PC-3 (cell line): ENCODE measurements at regions not wholly inside any gene's neighbourhood (a gene's known extent, or its start where the extent isn't known, plus 50 kb on each side); places are given as distances from the start of the nearest gene placed in this dataset.

Experiments used
- ATAC-seq: fragments of 200-7000 bp; cut with Tn5 transposase; 2 replicates; pipeline ENCODE4 v1.9.1; 2020; ENCODE audit warnings: mild to moderate bottlenecking, moderate library complexity
- BruUV-seq: library from RNA; stranded (reverse); fragments of 400-500 nt; replicated peaks from 2 replicates; lab custom pipeline; 2021; lab: Mats Ljungman, UMichigan
- CTCF ChIA-PET: fragments of 300-600 bp; sonication (Branson Sonifier 250); formaldehyde crosslinking; loops from one replicate; lab custom pipeline; 2022; ENCODE audit warnings: antibody characterized with exemption; lab: Charles Lee
- POLR2A ChIA-PET: fragments of 300-600 bp; sonication (Branson Sonifier 250); formaldehyde crosslinking; loops from one replicate; lab custom pipeline; 2022; ENCODE audit warnings: antibody characterized with exemption; ENCODE audit not compliant: unreplicated experiment; lab: Charles Lee
- DNase-seq: peaks from one replicate; pipeline ENCODE4 v3.0.0-alpha.2; 2015
- H2AFZ ChIP-seq: fragments of 300-600 bp; sonication (generic); 2 replicates; pipeline ENCODE4 v1.6.0; 2016; ENCODE audit warnings: antibody characterized with exemption, low read length
- H3F3A ChIP-seq: fragments of 300-600 bp; sonication (generic); one replicate; pipeline ENCODE4 v1.6.0; 2017; ENCODE audit warnings: antibody characterized with exemption, low read length, control low read depth, mild to moderate bottlenecking; ENCODE audit not compliant: unreplicated experiment
- H3K27ac ChIP-seq: fragments of 300-600 bp; sonication (generic); 2 replicates; pipeline ENCODE4 v1.5.1; 2016; ENCODE audit warnings: mild to moderate bottlenecking, low read length
- H3K27me3 ChIP-seq: fragments of 300-600 bp; sonication (generic); 2 replicates; pipeline ENCODE4 v1.6.1; 2016; ENCODE audit warnings: low read length, mixed read lengths
- H3K36me3 ChIP-seq: fragments of 300-600 bp; sonication (generic); 2 replicates; pipeline ENCODE4 v1.6.1; 2016; ENCODE audit warnings: low read depth, mixed run types, low read length, mixed read lengths
- H3K4me1 ChIP-seq: fragments of 300-600 bp; sonication (generic); 2 replicates; pipeline ENCODE4 v1.5.1; 2016; ENCODE audit warnings: low read length; ENCODE audit not compliant: insufficient read depth
- H3K4me2 ChIP-seq: fragments of 300-600 bp; sonication (generic); 2 replicates; pipeline ENCODE4 v1.6.0; 2016; ENCODE audit warnings: low read length
- H3K4me3 ChIP-seq: fragments of 300-600 bp; sonication (generic); 2 replicates; pipeline ENCODE4 v1.5.1; 2016; ENCODE audit warnings: mild to moderate bottlenecking, low read length, mixed read lengths
- H3K79me2 ChIP-seq: fragments of 300-600 bp; sonication (generic); 2 replicates; pipeline ENCODE4 v1.6.1; 2017; ENCODE audit warnings: low read length, mixed read lengths
- H3K9ac ChIP-seq: fragments of 300-600 bp; sonication (generic); 2 replicates; pipeline ENCODE4 v1.6.0; 2016; ENCODE audit warnings: mild to moderate bottlenecking, low read length
- H3K9me2 ChIP-seq: fragments of 300-600 bp; sonication (generic); replicated peaks from 2 replicates; pipeline ENCODE4 v1.6.1; 2016; ENCODE audit warnings: mixed run types, low read length, mixed read lengths
- H3K9me3 ChIP-seq: fragments of 300-600 bp; sonication (generic); 2 replicates; pipeline ENCODE4 v1.6.1; 2016; ENCODE audit warnings: low read length, mixed read lengths
- H4K20me1 ChIP-seq: fragments of 300-600 bp; sonication (generic); 2 replicates; pipeline ENCODE4 v1.6.1; 2016; ENCODE audit warnings: low read length, mixed read lengths
- EZH2 ChIP-seq: fragments of 300-600 bp; sonication (generic); IDR thresholded peaks from one replicate; pipeline ENCODE4 v1.6.1; 2017; ENCODE audit warnings: antibody characterized with exemption, mild to moderate bottlenecking, low read length; ENCODE audit not compliant: unreplicated experiment
- EZH2phosphoT487 ChIP-seq: fragments of 300-600 bp; sonication (generic); IDR thresholded peaks from 2 replicates; pipeline ENCODE4 v1.6.1; 2018; ENCODE audit warnings: mild to moderate bottlenecking, antibody characterized with exemption, low read length, borderline replicate concordance
- intact Hi-C: fragments of 100-400 bp; cut with micrococcal nuclease; formaldehyde crosslinking; loops from 2 replicates; pipeline ENCODE4 v1.9.0; 2023
- TF ChIP-seq, protein P1 (sequence below): fragments of 300-600 bp; sonication (generic); conservative IDR thresholded peaks from 2 replicates; pipeline ENCODE4 v1.5.1; 2017; ENCODE audit warnings: antibody characterized with exemption, low read depth, mild to moderate bottlenecking, low read length

DNA sequence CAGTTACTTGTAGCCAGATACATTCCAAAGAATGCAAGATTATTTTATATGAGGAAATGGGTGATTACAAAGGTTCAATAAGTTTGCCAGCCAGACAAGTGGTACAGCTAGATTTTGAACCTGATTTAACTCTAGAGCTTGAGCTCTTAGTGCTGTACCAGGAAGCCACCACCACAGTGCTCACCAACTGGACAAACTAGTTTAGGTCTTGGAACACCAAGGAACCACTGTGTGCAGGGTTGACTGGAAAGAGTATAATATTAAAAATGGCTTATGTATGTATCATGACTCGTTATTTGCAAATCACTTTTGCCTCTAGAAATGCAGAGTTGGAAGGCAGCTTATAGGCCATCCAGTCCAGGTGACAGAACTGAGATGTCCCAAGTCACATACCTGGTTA is 177.2 kb downstream of the TXNL1 start:
- intact Hi-C loops, result no loop called here
- H3K27me3 ChIP-seq, result no peaks in the 10 kb centered on the region
- no peak overlapping the region for H3K4me3 ChIP-seq
- H3K9me3 ChIP-seq, result no peaks in the 10 kb centered on the region
- TF ChIP-seq, protein P1, sequence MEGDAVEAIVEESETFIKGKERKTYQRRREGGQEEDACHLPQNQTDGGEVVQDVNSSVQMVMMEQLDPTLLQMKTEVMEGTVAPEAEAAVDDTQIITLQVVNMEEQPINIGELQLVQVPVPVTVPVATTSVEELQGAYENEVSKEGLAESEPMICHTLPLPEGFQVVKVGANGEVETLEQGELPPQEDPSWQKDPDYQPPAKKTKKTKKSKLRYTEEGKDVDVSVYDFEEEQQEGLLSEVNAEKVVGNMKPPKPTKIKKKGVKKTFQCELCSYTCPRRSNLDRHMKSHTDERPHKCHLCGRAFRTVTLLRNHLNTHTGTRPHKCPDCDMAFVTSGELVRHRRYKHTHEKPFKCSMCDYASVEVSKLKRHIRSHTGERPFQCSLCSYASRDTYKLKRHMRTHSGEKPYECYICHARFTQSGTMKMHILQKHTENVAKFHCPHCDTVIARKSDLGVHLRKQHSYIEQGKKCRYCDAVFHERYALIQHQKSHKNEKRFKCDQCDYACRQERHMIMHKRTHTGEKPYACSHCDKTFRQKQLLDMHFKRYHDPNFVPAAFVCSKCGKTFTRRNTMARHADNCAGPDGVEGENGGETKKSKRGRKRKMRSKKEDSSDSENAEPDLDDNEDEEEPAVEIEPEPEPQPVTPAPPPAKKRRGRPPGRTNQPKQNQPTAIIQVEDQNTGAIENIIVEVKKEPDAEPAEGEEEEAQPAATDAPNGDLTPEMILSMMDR, result no peak
- TF ChIP-seq EZH2, result no peak
- no peak for TF ChIP-seq EZH2phosphoT487
- BruUV-seq, result no TSS peak
- H4K20me1 ChIP-seq, result no peaks in the 10 kb centered on the region
- H3K4me2 ChIP-seq, result no peak overlapping the region
- CTCF ChIA-PET, result no interaction called here
- H3K4me1 ChIP-seq, result peaks cover 3% of the 10 kb centered on the region; the same call in 1 of the 2 replicates
- H2AFZ ChIP-seq, result no peak overlapping the region
- ATAC-seq (peak; percentile 82), DNase-seq (peak; percentile 61)
- POLR2A ChIA-PET, result no interaction called here
- H3K9me2 ChIP-seq, result no peaks in the 10 kb centered on the region
- H3K27ac ChIP-seq, result peak overlapping the region; percentile 30; the same call in 1 of the 2 replicates
- H3K79me2 ChIP-seq, result no peaks in the 10 kb centered on the region
- no peaks in the 10 kb centered on the region for H3F3A ChIP-seq
- H3K9ac ChIP-seq, result no peak overlapping the region
- H3K36me3 ChIP-seq, result no peaks in the 10 kb centered on the region

DNA sequence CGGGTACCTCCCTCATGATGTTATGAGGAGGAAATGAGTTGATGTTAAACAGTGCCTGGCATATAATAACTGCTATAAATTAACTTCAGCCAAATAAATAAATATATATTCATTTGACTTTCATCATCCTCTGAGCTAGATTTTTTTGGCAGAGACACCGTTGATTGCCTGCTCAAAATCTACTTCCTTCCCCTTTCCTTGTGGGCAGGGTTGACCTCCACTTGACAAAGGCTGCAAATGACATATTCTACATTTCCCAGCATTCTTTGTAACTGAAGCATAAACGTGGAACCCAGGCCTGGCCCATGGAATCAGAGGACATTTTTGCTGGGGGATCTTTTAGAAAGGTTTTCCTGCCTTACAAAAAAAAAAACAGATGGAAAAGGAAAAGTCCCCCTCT is 177.8 kb downstream of the TXNL1 start:
- Histone ChIP-seq H3K4me1 (peaks cover 3% of the 10 kb centered on the region; the same call in 1 of the 2 replicates), H4K20me1 (no peaks in the 10 kb centered on the region), H3K79me2 (no peaks in the 10 kb centered on the region), H3F3A (no peaks in the 10 kb centered on the region), H3K9me2 (no peaks in the 10 kb centered on the region), H3K4me2 (no peak overlapping the region), H3K9me3 (no peaks in the 10 kb centered on the region), H3K9ac (no peak overlapping the region), H2AFZ (no peak overlapping the region), H3K27me3 (no peaks in the 10 kb centered on the region), H3K27ac (peak overlapping the region; percentile 30; the same call in 1 of the 2 replicates), H3K36me3 (no peaks in the 10 kb centered on the region), H3K4me3 (no peak overlapping the region)
- DNase-seq, result no peak
- no peak for TF ChIP-seq EZH2phosphoT487
- TF ChIP-seq, protein P1, result no peak
- TF ChIP-seq EZH2, result no peak
- ATAC-seq, result no peak
- CTCF ChIA-PET, result no interaction called here
- no TSS peak for BruUV-seq
- POLR2A ChIA-PET, result no interaction called here
- intact Hi-C loops, result no loop called here

DNA sequence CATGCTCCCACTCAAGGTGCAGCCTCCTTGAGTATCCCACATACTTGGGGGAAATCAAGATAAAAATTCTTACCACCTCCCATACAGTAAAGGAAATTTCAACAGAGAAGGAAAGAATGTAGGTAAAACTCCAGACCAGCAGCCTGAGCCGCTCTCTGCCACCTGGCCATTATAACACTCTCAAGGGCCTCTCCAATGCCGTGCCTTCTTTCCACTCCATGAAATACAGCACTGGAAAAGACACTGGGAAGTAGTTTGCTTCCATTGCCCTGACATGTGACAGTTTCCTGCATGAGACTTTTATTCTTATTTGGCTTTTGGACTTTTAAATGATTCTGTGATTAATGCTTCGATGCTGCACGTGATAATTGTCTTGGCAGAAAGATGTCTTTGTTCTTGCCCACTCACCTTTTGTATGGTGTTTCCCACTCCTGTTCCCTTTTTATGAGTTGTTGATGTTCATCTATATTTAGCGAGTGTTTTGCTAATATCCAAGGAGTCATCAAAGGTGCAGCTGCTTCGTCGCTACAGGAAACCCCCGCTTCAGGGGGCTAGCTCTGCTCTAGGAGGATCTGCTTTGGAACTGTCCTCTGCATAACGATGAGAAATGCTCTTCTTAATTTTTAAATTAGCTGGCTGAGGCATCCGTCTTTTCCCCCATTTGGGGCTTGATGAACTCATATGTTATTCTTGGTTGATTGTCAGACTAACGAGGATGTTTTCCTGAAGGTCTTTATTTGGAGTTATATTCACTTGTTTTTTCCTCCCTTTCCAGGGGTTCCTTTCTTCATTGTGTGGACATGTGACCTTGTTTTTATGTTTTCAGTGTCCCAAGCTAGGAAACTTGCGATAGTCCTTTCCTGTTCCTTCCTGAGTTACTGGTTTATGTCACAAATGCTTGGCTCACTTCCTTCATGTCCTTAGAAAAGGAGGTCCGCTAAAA is 179.4 kb downstream of the TXNL1 start:
- Histone ChIP-seq H3K36me3 (no peaks in the 10 kb centered on the region), H3K9me3 (no peaks in the 10 kb centered on the region), H3K27me3 (no peaks in the 10 kb centered on the region), H3K4me3 (no peak overlapping the region), H2AFZ (no peak overlapping the region), H3K9ac (no peak overlapping the region), H3K79me2 (no peaks in the 10 kb centered on the region), H4K20me1 (no peaks in the 10 kb centered on the region), H3K4me1 (peaks cover 3% of the 10 kb centered on the region; the same call in 1 of the 2 replicates), H3K27ac (no peak overlapping the region), H3K4me2 (no peak overlapping the region), H3F3A (no peaks in the 10 kb centered on the region), H3K9me2 (no peaks in the 10 kb centered on the region)
- BruUV-seq, result no TSS peak
- TF ChIP-seq EZH2 (no peak), EZH2phosphoT487 (no peak)
- TF ChIP-seq, protein P1, result no peak
- ChIA-PET POLR2A (no interaction called here), CTCF (no interaction called here)
- DNase-seq (no peak), ATAC-seq (no peak)
- intact Hi-C loops, result no loop called here
